Neural progenitor cell (in vitro differentiated cells): ENCODE measurements at regions not wholly inside any gene's neighbourhood (a gene's known extent, or its start where the extent isn't known, plus 50 kb on each side); places are given as distances from the start of the nearest gene placed in this dataset.

Experiments used
- EZH2 ChIP-seq: fragments of 200-600 bp; sonication (generic); IDR thresholded peaks from 2 replicates; pipeline ENCODE4 v1.6.1; 2017; ENCODE audit warnings: antibody characterized with exemption, mild to moderate bottlenecking, moderate library complexity
- EZH2phosphoT487 ChIP-seq: fragments of 200-600 bp; sonication (generic); IDR thresholded peaks from 2 replicates; pipeline ENCODE4 v1.6.1; 2017; ENCODE audit warnings: antibody characterized with exemption
- TF ChIP-seq, protein P1 (sequence below): fragments of 200-600 bp; sonication (generic); IDR thresholded peaks from 2 replicates; pipeline ENCODE4 v1.5.1; 2017; ENCODE audit warnings: antibody characterized with exemption, mild to moderate bottlenecking

DNA sequence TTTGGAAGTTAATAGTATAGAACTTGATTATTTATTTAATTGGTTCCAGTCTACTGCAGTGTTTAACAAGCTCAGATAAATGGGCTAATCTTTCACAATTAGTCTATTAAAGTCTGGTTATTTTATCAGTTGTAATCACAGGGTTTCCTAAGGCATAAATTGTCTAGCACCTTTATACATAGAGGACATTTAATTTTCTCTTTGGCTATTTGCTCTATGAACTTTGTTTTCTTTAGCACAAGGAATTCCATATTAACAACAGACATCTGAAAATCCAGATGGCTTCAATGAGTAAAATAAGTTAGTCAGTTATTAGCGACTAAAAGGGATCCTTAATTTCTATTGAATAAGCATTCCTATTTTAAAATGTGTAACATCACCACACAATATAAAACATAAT lies 1350.8 kb upstream of the SLC10A2 start:
- TF ChIP-seq EZH2 (no peak), EZH2phosphoT487 (no peak)
- TF ChIP-seq, protein P1, sequence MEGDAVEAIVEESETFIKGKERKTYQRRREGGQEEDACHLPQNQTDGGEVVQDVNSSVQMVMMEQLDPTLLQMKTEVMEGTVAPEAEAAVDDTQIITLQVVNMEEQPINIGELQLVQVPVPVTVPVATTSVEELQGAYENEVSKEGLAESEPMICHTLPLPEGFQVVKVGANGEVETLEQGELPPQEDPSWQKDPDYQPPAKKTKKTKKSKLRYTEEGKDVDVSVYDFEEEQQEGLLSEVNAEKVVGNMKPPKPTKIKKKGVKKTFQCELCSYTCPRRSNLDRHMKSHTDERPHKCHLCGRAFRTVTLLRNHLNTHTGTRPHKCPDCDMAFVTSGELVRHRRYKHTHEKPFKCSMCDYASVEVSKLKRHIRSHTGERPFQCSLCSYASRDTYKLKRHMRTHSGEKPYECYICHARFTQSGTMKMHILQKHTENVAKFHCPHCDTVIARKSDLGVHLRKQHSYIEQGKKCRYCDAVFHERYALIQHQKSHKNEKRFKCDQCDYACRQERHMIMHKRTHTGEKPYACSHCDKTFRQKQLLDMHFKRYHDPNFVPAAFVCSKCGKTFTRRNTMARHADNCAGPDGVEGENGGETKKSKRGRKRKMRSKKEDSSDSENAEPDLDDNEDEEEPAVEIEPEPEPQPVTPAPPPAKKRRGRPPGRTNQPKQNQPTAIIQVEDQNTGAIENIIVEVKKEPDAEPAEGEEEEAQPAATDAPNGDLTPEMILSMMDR: no peak
